ENCODE measurements at regions not wholly inside any gene's neighbourhood (a gene's known extent, or its start where the extent isn't known, plus 50 kb on each side); places are given as distances from the start of the nearest gene placed in this dataset.
"Not testable (repeated sequence)": the region's sequence is repeated elsewhere in the genome, so short reads cannot be mapped to it uniquely, and the experiment has no call there.

GRCh38 chr5:179456075-179456474 lies 94.3 kb upstream of the RUFY1 start:
- DNase-seq = not testable (repeated sequence)

- no peak for DNase-seq
Observed at GRCh38 chr5:179455320-179455719, 95.0 kb upstream of the RUFY1 start.

DNA sequence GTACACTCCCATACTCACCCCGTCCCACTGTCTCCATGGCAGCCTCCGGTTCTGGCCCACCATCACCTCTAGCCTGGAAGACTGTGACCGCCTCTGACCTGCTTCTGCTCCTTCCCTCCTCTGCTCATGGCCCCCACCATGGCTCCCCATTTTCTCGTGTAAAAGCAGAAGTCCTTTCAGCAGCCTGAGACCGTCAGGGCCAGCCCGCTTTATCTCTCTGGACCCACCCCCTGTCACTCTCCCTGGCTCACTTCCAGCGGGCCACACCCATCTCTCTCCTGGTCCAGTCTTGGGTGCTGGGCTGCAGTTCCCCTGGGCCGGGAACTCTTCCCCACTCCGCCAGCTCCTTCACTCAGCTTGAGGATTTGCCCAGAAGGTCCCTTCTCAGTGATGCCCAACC lies 96.0 kb upstream of the RUFY1 start:
- no peak for DNase-seq

GRCh38 chr5:179453616-179454015 lies 96.7 kb upstream of the RUFY1 start:
- DNase-seq = no peak

DNA sequence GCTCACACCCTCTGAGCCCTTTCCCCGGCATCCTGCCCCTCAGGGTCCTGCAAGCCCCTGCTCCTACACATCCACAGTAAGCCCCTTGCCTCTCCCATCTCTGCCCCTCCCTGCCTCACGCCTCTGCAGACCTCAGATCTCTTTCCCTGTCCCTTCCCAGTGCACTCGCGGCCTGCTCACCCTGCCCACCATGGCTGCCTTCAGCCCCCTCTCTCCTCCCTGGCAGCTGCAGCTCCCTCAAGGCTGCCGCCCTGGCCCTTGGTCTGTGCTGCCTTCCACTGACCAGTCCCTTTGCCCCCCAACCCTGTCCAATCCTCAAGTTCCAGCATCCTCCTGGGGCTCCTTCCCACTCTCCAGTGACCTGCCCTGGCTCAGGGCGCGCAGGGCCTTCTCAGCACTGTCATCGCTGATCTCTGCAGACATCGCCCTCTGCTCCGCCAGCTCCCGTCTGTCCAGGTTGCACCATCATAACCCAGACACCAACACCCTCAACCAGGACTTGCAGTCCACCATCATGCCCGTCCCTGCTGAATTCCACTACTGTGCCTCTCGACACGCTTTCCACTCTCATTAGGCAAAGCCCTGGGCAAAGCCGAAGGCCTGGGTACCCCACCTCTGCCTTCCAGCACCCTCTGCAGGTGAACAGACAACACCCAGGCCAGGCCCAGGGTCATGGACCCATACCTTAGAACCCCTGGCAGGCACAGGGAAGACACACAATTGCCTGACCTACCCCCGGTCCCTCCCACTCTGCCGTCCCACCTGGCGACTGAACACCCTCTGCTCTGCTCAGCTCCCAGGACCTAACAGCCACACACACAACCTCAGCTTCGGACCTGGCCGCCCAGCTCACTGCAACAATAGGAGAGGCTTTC lies 97.8 kb upstream of the RUFY1 start:
- DNase-seq = no peak

- DNase-seq = no peak
Observed at GRCh38 chr5:179451828-179452196, 98.5 kb upstream of the RUFY1 start.

- DNase-seq = no peak
Observed at GRCh38 chr5:179451114-179451827, 99.1 kb upstream of the RUFY1 start.

DNA sequence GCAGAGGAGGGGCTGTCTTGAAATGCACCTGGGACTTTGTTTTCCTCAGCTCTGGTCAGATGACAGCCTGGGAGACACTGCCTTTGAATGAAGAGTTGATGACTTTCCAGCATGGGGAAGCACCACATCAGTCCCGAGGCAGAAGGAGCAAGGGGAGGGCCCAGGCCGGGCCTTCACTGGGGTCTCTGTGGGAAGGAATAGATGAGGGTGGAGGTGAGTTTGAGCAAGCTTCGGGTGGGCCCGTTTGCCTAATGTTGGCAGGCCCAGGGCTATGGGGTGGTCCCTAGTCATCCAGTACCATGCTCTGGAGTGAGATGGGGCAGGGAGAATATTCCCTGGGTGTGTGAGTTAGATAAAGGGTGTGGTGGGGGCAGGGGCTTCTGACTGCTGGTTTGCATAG lies 100.4 kb upstream of the RUFY1 start:
- DNase-seq = not testable (repeated sequence)

GRCh38 chr5:179448282-179448681 lies 102.1 kb upstream of the RUFY1 start:
- not testable (repeated sequence) for DNase-seq

- DNase-seq = not testable (repeated sequence)
Observed at GRCh38 chr5:179442289-179442688, 97.0 kb upstream of the ADAMTS2 start.

DNA sequence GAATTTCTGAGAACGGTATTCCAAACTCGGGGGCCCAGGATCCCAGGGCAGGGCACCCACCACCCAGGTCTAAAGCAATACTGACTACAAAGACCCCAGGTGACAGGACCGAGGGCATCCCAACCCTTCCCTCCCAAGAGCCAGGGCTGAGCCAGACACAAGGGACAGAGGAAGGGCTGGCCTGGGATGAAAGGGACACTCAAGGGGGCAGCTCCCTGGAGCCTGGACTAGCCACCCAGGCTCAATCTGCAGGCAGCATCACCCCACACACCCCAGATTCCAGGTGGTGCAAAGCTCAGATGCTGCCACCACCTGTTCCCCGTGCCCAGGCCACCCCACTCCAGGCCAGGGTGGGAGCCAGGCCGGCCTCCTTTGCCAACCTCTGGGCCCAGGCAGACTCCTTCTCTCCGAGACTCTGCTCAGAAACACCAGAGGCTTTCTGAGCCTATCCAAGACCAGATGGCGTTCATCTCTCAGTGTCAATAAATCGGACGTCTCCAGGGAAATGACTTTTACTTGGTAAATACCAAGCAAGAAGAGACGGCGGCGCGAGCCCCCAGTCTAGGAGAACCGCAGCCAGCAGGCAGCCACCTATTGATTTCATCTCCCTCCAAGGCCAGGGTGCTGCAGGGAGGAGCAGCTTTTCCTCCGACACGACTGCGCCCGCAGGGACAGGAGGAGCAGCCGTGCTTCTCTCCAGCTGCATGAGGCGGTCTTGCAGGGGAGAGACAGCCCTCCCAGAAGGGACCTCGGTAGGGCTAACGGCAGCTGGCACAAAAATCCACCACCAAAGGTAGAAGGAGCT lies 94.1 kb upstream of the ADAMTS2 start:
- DNase-seq = no peak

DNA sequence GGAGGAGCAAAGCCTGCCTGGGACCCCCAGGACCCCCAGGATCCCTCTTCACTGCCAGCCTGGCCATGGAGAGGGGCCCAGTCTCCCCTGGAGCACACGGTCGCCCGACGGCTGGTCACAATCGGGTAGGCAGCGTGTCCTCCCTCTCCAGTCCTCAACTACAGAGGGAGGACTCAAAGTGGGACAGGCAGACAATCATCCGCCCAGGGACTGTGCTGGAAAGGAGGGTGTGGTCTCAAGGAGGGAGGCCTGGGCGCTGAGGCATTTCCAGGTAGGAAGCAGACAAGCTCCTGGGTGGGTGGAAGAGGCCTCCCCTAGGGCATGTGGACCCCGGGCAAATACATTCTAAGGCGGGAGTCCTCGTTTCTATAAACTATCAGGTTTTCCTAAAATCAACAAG lies 93.2 kb upstream of the ADAMTS2 start:
- DNase-seq = no peak

GRCh38 chr5:179438011-179438441 lies 92.8 kb upstream of the ADAMTS2 start:
- DNase-seq = no peak

DNA sequence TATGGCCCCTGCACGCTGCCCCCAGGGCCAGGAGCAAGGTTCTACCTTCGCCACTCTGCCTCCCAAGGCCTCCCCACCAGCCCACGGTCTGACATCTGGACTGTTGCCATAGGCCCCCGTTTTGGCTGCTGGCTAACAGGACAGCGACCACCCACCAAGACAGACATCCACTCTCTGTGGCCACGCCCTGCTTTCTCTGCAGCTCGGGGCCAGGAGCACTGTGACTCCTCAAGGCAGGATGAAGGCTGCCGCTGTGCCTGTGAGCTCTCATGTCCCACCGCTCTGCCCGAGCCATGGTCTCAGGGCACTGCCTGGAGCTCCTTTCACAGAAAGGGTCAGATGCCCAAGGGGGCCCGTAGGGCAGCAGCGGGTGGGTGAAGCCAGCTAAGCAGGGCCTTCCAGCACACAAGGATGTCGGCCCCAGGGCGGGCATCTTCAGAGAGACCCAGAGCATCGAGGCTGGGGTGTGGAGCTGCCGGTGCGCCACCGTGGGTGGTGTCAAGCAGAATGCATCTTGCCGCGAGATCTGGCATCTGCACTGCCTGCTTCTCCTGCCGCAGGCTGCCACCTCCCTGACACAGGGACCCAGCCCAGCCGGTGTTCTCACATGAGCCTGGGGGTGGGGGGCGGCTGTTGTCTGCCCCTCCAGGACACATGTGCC lies 92.2 kb upstream of the ADAMTS2 start:
- DNase-seq = no peak

DNA sequence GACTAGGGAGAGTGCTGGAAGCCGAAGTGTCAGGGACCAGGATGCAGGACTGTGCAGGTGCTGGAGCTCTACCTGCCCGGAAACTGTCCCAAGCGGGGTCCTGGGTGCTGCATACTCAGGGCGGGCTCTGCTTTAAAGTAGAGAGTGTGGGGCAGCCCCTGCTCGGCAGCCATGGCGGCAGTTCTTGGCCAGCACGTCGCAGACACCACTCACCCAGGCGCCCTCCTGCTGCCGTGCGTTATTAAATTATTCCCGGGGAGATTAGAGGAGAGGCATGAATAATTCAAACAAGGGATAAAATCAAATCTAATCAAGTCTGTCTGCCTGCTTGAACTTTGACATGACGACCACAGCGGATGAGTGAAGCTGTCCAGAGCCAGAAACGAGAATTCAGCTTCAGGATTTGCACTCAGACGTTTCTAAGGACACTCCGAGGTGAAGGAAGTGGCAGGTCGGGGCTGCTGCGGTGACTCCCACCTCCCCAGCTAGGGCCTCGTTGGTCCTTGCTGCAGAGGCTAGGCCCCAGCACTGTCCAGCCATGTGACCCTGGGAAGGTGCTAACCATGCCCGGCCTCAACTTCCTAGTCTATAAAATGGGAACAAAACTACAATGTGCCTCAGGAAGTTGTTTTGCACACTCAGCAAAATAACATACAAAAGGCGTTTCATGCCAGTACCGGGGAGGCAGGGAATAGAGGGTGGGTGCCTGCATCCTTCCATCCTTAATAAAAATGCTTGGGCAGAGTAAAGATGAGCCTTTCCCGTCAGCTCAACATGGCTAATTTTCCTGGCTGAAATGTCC lies 91.3 kb upstream of the ADAMTS2 start:
- DNase-seq = no peak

DNA sequence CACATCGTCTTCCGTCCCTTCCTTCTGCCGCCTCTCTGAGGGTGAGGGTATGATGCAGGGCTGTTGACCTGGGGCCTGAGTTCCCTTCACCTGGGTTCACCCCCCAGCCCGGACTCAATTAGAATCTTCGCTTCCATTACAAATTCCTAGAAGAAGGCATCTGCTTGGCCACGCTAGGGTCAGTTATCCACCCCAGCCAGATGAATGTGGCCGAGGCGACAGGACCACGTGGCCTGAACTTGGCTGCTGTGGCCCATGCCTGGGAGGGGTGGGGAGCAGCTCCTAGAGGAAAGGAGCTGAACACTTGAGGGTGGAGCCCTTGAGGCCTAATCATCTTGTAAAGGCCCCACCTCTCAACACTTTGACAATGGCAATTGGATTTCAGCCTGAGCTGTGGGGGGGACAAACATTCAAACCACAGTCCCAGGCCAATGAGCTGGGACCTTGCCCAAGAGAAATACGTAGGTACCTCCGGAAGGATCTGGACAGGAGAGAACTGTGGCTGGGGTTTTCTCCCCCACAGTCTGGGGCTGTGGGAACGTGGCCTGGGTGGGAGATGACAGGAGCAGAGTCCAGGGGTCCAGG lies 90.6 kb upstream of the ADAMTS2 start:
- DNase-seq = no peak

DNA sequence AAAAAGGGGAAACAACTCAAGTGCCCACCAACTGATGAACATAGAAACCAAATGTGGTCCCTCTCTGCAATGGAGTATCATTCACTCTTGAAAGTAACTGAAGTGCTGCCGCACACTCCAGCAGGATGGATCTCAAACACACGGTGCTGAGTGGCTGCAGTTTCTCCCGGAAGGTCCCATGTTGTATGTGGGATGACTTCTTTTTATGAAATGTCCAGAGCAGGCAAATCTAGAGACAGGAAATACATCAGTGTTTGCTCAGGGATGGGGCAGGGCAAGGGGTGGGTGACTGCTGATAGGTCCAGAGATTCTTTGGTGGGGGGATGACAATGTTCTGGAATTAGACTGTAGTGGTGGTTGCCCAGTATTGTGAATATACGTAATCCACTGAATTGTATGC lies 89.9 kb upstream of the ADAMTS2 start:
- no peak for DNase-seq

GRCh38 chr5:179432547-179432946 lies 87.3 kb upstream of the ADAMTS2 start:
- DNase-seq = no peak

DNA sequence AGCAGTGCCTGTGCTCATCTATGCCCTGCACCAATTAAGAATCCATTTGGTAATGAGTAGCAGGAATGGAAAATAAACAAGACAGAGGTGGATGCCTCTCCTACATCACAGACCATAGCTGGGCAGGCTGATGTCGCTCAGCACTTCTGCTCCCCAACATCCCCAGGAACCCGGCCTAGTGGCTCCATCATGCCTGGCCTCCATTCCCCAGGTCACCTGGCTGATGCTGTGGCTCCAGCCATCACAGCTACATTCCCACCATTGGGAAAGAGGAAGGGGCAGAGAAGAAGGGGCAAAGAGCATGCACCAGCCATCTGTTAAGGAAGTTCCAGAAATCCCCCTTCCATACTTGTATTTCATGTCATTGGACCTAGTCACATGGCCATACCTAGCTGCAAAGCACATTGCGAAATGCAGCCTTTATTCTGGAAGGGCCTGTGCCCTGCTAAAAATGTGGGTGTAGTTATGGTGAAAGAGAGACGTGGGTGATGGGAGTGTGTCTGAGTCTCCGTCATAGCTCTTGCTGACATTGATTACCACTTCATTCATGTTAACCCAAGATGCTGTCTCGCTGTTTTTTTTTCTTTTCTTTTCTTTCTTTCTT lies 86.1 kb upstream of the ADAMTS2 start:
- no peak for DNase-seq
